ENCODE measurements at regions not wholly inside any gene's neighbourhood (a gene's known extent, or its start where the extent isn't known, plus 50 kb on each side); places are given as distances from the start of the nearest gene placed in this dataset.

- Histone ChIP-seq H3K18ac (ENCODE audit: insufficient read length, low read depth, low read length) (no peak overlapping the region), H3K4ac (ENCODE audit: low read depth, low read length) (no peak overlapping the region), H3K4me1 (ENCODE audit: insufficient read depth, low read length) (no peaks in the 10 kb centered on the region; the same call in 1 of the 2 replicates), H4K91ac (ENCODE audit: insufficient read length, low read depth, low read length) (no peak overlapping the region), H4K5ac (ENCODE audit: insufficient read length, low read depth, low read length) (no peak overlapping the region), H2BK20ac (ENCODE audit: low read depth, low read length, poor library complexity, severe bottlenecking) (no peak overlapping the region), H3K23ac (ENCODE audit: insufficient read length, low read depth, low read length) (no peak overlapping the region), H3K4me2 (ENCODE audit: insufficient read depth, insufficient read length, low read length) (no peak overlapping the region), H3K27ac (ENCODE audit: insufficient read length, low read depth, low read length) (no peak overlapping the region), H2BK120ac (ENCODE audit: low read depth, low read length, poor library complexity, severe bottlenecking) (no peak overlapping the region), H2AFZ (ENCODE audit: low read length) (no peak overlapping the region), H3K14ac (ENCODE audit: insufficient read depth, low read length) (no peak overlapping the region), H4K8ac (replicated peaks; ENCODE audit: insufficient read length, low read depth, low read length) (no peak overlapping the region), H3K27me3 (ENCODE audit: insufficient read depth, low read length) (no peaks in the 10 kb centered on the region), H3T11ph (ENCODE audit: low read length) (no peak overlapping the region), H3K79me1 (ENCODE audit: insufficient read depth, low read depth, low read length, poor library complexity, severe bottlenecking) (no peaks in the 10 kb centered on the region), H2BK15ac (ENCODE audit: low read depth, low read length) (no peak overlapping the region), H4K20me1 (ENCODE audit: control insufficient read depth, insufficient read depth, insufficient read length) (no peaks in the 10 kb centered on the region), H2BK12ac (ENCODE audit: insufficient read length, low read depth, low read length) (no peak overlapping the region), H3K56ac (ENCODE audit: insufficient read length, low read depth, low read length) (no peak overlapping the region), H3K79me2 (ENCODE audit: insufficient read depth, low read length) (no peaks in the 10 kb centered on the region), H3K23me2 (ENCODE audit: insufficient read length, low read depth, low read length, poor library complexity, severe bottlenecking) (no peaks in the 10 kb centered on the region), H3K9me3 (ENCODE audit: control insufficient read depth, low read depth, low read length) (no peaks in the 10 kb centered on the region), H2BK5ac (ENCODE audit: insufficient read length, low read length) (no peak overlapping the region), H3K9ac (ENCODE audit: extremely low read depth, insufficient read length, low read length) (no peak overlapping the region), H2AK5ac (ENCODE audit: insufficient read length, low read length) (no peak overlapping the region)
- TF ChIP-seq CTCF (conservative IDR thresholded peaks at IDR 0.05), result no peak
- no peaks in the 10 kb centered on the region for H3K9me3 Mint-ChIP-seq
- H3K27ac Mint-ChIP-seq, result no peak overlapping the region
- peaks cover 3 to 8% of the 10 kb centered on the region in 2 experiments; a peak in 3 of 4 replicates for H3K4me1 Mint-ChIP-seq
- no peak for DNase-seq
- H3K4me3 Mint-ChIP-seq, result no peak overlapping the region
- H3K27me3 Mint-ChIP-seq (ENCODE audit: low read depth), result no peaks in the 10 kb centered on the region
- no peaks in the 10 kb centered on the region for H3K36me3 Mint-ChIP-seq (ENCODE audit: insufficient read depth in 1 of 3, low read depth in 3 of 3)
- no CpG with 5 or more reads among the region's 1 CpG for WGBS (ENCODE audit: extremely low coverage, insufficient read length, low lambda C conversion rate)
Measured at GRCh38 chr18:27769152-27769551, 407.8 kb downstream of the CDH2 start.
